ENCODE measurements at regions not wholly inside any gene's neighbourhood (a gene's known extent, or its start where the extent isn't known, plus 50 kb on each side); places are given as distances from the start of the nearest gene placed in this dataset.

- no peak for TF ChIP-seq CTCF (IDR thresholded peaks at IDR 0.05 in 2 of 3, conservative IDR thresholded peaks at IDR 0.05 in 1 of 3; ENCODE audit: borderline replicate concordance in 1 of 3, insufficient read depth in 1 of 3, low read depth in 2 of 3, low read length in 2 of 3)
- TF ChIP-seq CBX3 (IDR thresholded peaks at IDR 0.05; ENCODE audit: low read depth), result no peak
- TF ChIP-seq EZH2 (IDR thresholded peaks at IDR 0.05), result no peak
- TF ChIP-seq ZFX (IDR thresholded peaks at IDR 0.05), result no peak
- TF ChIP-seq ELF1 (IDR thresholded peaks at IDR 0.05; ENCODE audit: borderline replicate concordance, low read depth), result no peak
- TF ChIP-seq SP1 (IDR thresholded peaks at IDR 0.05; ENCODE audit: low read depth), result no peak
- no peak for TF ChIP-seq EGR1 (IDR thresholded peaks at IDR 0.05; ENCODE audit: low read depth)
- no peak for TF ChIP-seq POLR2AphosphoS5 (IDR thresholded peaks at IDR 0.05; ENCODE audit: low read depth, low read length)
- TF ChIP-seq REST (IDR thresholded peaks at IDR 0.05; ENCODE audit: low read depth), result no peak
Observed at GRCh38 chr7:16978358-16979244, 96.8 kb upstream of the AGR3 start.

Measured in HCT116 (cell line).